WTC11 (cell line): ENCODE measurements at regions not wholly inside any gene's neighbourhood (a gene's known extent, or its start where the extent isn't known, plus 50 kb on each side); places are given as distances from the start of the nearest gene placed in this dataset.

Source experiments
- ATAC-seq: fragments of 200-7000 bp; cut with Tn5 transposase; 2 replicates; pipeline ENCODE4 v1.10.0; 2021; ENCODE audit warnings: mild to moderate bottlenecking, moderate library complexity
- CTCF ChIA-PET: fragments of 300-600 bp; sonication (Branson Sonifier 250); formaldehyde crosslinking; loops from one replicate; lab custom pipeline; 2021; ENCODE audit warnings: antibody characterized with exemption; lab: Charles Lee
- POLR2A ChIA-PET: fragments of 350-600 bp; sonication (Branson Sonifier 250); formaldehyde crosslinking; loops from one replicate; lab custom pipeline; 2021; ENCODE audit warnings: antibody characterized with exemption; lab: Charles Lee
- DNase-seq: peaks from one replicate; pipeline ENCODE4 v3.0.0; 2021; ENCODE audit warnings: low spot score
- H3K27ac Mint-ChIP-seq: 2 replicates; pipeline ENCODE4 v1.8.0; 2021; ENCODE audit warnings: mixed read lengths
- H3K27me3 Mint-ChIP-seq: 2 replicates; pipeline ENCODE4 v1.8.0; 2021; ENCODE audit warnings: low read depth, mild to moderate bottlenecking, moderate library complexity, mixed read lengths
- H3K36me3 Mint-ChIP-seq: 2 replicates; pipeline ENCODE4 v1.8.0; 2021; ENCODE audit warnings: mixed read lengths
- H3K4me1 Mint-ChIP-seq: 2 replicates; pipeline ENCODE4 v1.8.0; 2022; ENCODE audit warnings: mixed read lengths
- H3K4me3 Mint-ChIP-seq: 2 replicates; pipeline ENCODE4 v1.8.0; 2021; ENCODE audit warnings: mild to moderate bottlenecking, moderate library complexity, mixed read lengths
- H3K9me3 Mint-ChIP-seq: 2 replicates; pipeline ENCODE4 v1.8.0; 2021; ENCODE audit warnings: mixed read lengths
- CBFB ChIP-seq: sonication (generic); formaldehyde crosslinking; IDR thresholded peaks from 2 replicates; pipeline ENCODE4 v1.8.1; 2022; ENCODE audit warnings: mild to moderate bottlenecking, low read depth, missing genetic modification reagents
- ESRRA ChIP-seq: sonication (generic); formaldehyde crosslinking; IDR thresholded peaks from 2 replicates; pipeline ENCODE4 v1.8.1; 2022; ENCODE audit warnings: mild to moderate bottlenecking, missing genetic modification reagents, borderline replicate concordance
- FOXJ3 ChIP-seq: sonication (generic); formaldehyde crosslinking; IDR thresholded peaks from 2 replicates; pipeline ENCODE4 v1.9.0; 2021; ENCODE audit warnings: missing genetic modification reagents, mild to moderate bottlenecking, borderline replicate concordance
- MYBL2 ChIP-seq: sonication (generic); formaldehyde crosslinking; IDR thresholded peaks from 2 replicates; pipeline ENCODE4 v1.8.1; 2023; ENCODE audit warnings: mild to moderate bottlenecking, moderate library complexity, missing genetic modification reagents
- NFYB ChIP-seq: sonication (generic); formaldehyde crosslinking; conservative IDR thresholded peaks from 2 replicates; pipeline ENCODE4 v1.8.0; 2022; ENCODE audit warnings: low read depth, missing genetic modification reagents
- PRRX2 ChIP-seq: fragments of 250-450 bp; sonication (Bioruptor Pico); IDR thresholded peaks from 2 replicates; pipeline ENCODE4 v1.8.0; 2021; ENCODE audit warnings: mild to moderate bottlenecking
- SMAD4 ChIP-seq: sonication (generic); formaldehyde crosslinking; IDR thresholded peaks from 2 replicates; pipeline ENCODE4 v1.8.0; 2022; ENCODE audit warnings: mild to moderate bottlenecking, missing genetic modification reagents
- TCF7 ChIP-seq: sonication (generic); formaldehyde crosslinking; IDR thresholded peaks from 2 replicates; pipeline ENCODE4 v1.8.0; 2022; ENCODE audit warnings: mild to moderate bottlenecking, low read depth, missing genetic modification reagents, moderate library complexity
- TEAD1 ChIP-seq: sonication (generic); formaldehyde crosslinking; IDR thresholded peaks from 2 replicates; pipeline ENCODE4 v1.8.0; 2022; ENCODE audit warnings: mild to moderate bottlenecking, missing genetic modification reagents
- TEAD4 ChIP-seq: sonication (generic); formaldehyde crosslinking; IDR thresholded peaks from 2 replicates; pipeline ENCODE4 v1.8.0; 2022; ENCODE audit warnings: mild to moderate bottlenecking, missing genetic modification reagents
- ZNF219 ChIP-seq: sonication (generic); formaldehyde crosslinking; IDR thresholded peaks from 2 replicates; pipeline ENCODE4 v1.8.0; 2023; ENCODE audit warnings: missing genetic modification reagents, mild to moderate bottlenecking, borderline replicate concordance
- ZNF396 ChIP-seq: fragments of 250-450 bp; sonication (Bioruptor Pico); IDR thresholded peaks from 2 replicates; pipeline ENCODE4 v1.8.0; 2021; ENCODE audit warnings: mild to moderate bottlenecking, moderate library complexity, borderline replicate concordance
- TF ChIP-seq, protein P1 (sequence below): sonication (generic); formaldehyde crosslinking; IDR thresholded peaks from 2 replicates; pipeline ENCODE4 v1.8.0; 2022; ENCODE audit warnings: missing genetic modification reagents
- TF ChIP-seq, protein P2 (sequence below): sonication (generic); formaldehyde crosslinking; IDR thresholded peaks from 2 replicates; pipeline ENCODE4 v1.8.0; 2022; ENCODE audit warnings: mild to moderate bottlenecking, missing genetic modification reagents
- TF ChIP-seq, protein P3 (sequence below): fragments of 250-450 bp; sonication (Bioruptor Pico); IDR thresholded peaks from 2 replicates; pipeline ENCODE4 v1.9.0; 2021; ENCODE audit warnings: mild to moderate bottlenecking
- TF ChIP-seq, protein P4 (sequence below): sonication (generic); formaldehyde crosslinking; IDR thresholded peaks from 2 replicates; pipeline ENCODE4 v1.8.0; 2023; ENCODE audit warnings: mild to moderate bottlenecking, missing genetic modification reagents
- TF ChIP-seq, protein P5 (sequence below): fragments of 200-600 bp; IDR thresholded peaks from 2 replicates; pipeline ENCODE4 v1.8.0; 2022; ENCODE audit warnings: antibody characterized with exemption
- TF ChIP-seq, protein P6 (sequence below): fragments of 250-450 bp; sonication (Bioruptor Pico); conservative IDR thresholded peaks from 2 replicates; pipeline ENCODE4 v1.9.0; 2021; ENCODE audit warnings: mild to moderate bottlenecking
- TF ChIP-seq, protein P7 (sequence below): fragments of 250-450 bp; sonication (Bioruptor Pico); IDR thresholded peaks from 2 replicates; pipeline ENCODE4 v1.9.0; 2021; ENCODE audit warnings: moderate library complexity, mild to moderate bottlenecking, inconsistent platforms, borderline replicate concordance

DNA sequence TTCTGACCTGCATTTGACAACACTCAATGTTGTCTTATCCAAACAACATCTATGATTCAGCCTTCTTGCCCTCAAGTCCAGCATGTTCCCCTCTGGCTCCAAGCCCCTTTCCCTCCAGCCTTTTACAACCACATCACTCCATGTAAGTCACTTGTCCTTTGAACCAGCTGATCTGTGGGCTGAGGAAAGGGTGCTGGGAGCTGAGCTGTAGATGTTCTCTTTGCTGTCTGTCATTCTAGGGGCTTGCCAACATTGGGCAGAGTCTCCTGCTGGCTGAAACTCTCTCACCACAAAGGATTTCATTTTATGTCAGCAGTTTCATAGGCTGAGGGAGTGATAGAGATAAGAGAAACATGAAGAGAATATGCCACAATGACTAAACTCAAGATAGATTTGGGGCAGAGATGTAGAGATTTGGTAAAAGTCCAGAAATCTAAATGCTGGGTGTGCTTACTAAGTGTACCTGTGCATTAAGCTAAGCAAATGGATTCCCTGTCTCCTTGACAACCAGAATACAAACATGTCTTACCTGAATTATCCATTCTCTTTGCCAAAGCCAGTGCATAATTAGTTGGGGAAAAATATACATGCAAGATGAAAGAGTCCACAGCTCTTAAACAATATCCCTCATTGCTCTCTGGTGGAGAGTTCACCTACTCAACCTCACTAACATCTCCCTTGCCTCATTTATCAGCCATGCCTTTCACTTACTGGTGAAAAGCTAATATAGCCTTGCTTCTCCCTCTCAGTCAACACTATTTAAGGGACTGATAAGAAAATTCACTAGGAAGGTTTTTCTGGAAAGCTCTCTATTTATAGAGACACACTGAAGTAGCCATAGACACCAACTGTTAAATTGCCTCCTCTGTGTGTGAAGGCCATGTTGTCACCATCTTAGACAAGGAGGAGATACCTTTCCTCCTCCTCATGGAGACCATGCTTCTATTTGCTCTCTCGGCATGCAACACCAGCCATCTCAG, 175.5 kb upstream of the SERP2 start (continued):
- TF ChIP-seq, protein P1, sequence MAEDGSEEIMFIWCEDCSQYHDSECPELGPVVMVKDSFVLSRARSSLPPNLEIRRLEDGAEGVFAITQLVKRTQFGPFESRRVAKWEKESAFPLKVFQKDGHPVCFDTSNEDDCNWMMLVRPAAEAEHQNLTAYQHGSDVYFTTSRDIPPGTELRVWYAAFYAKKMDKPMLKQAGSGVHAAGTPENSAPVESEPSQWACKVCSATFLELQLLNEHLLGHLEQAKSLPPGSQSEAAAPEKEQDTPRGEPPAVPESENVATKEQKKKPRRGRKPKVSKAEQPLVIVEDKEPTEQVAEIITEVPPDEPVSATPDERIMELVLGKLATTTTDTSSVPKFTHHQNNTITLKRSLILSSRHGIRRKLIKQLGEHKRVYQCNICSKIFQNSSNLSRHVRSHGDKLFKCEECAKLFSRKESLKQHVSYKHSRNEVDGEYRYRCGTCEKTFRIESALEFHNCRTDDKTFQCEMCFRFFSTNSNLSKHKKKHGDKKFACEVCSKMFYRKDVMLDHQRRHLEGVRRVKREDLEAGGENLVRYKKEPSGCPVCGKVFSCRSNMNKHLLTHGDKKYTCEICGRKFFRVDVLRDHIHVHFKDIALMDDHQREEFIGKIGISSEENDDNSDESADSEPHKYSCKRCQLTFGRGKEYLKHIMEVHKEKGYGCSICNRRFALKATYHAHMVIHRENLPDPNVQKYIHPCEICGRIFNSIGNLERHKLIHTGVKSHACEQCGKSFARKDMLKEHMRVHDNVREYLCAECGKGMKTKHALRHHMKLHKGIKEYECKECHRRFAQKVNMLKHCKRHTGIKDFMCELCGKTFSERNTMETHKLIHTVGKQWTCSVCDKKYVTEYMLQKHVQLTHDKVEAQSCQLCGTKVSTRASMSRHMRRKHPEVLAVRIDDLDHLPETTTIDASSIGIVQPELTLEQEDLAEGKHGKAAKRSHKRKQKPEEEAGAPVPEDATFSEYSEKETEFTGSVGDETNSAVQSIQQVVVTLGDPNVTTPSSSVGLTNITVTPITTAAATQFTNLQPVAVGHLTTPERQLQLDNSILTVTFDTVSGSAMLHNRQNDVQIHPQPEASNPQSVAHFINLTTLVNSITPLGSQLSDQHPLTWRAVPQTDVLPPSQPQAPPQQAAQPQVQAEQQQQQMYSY (CRISPR knock-in tag), result no peak
- no peak for TF ChIP-seq NFYB

DNA sequence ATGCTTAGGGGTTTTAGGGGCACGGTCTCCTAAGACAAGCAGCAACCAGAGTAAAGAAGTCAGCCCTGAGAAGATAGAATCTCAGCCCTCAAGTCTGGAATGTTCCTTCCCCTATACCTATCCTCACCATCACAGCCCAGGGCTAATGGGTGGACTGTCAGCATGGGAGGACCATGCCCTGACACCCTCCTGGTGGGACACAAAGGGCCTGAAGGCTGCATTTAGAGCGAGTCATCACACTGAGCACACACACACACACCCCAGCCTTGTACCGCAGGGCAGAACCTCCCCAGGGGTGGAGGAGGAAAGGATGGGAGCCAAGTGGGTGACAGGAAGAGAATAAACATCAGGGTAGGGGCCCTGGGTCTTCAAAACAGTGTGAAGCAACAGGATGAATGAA, 174.8 kb upstream of the SERP2 start:
- H3K27ac Mint-ChIP-seq, result no peak overlapping the region
- ATAC-seq (no peak), DNase-seq (no peak)
- ChIA-PET POLR2A (no interaction called here), CTCF (no interaction called here)
- H3K27me3 Mint-ChIP-seq, result no peaks in the 10 kb centered on the region
- H3K4me3 Mint-ChIP-seq, result no peak overlapping the region
- no peaks in the 10 kb centered on the region for H3K36me3 Mint-ChIP-seq
- no peaks in the 10 kb centered on the region for H3K4me1 Mint-ChIP-seq
- H3K9me3 Mint-ChIP-seq, result no peaks in the 10 kb centered on the region
- TF ChIP-seq, protein P2, sequence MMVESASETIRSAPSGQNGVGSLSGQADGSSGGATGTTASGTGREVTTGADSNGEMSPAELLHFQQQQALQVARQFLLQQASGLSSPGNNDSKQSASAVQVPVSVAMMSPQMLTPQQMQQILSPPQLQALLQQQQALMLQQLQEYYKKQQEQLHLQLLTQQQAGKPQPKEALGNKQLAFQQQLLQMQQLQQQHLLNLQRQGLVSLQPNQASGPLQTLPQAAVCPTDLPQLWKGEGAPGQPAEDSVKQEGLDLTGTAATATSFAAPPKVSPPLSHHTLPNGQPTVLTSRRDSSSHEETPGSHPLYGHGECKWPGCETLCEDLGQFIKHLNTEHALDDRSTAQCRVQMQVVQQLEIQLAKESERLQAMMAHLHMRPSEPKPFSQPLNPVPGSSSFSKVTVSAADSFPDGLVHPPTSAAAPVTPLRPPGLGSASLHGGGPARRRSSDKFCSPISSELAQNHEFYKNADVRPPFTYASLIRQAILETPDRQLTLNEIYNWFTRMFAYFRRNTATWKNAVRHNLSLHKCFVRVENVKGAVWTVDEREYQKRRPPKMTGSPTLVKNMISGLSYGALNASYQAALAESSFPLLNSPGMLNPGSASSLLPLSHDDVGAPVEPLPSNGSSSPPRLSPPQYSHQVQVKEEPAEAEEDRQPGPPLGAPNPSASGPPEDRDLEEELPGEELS (CRISPR knock-in tag), result no peak
- TF ChIP-seq ZNF396, result no peak
- TF ChIP-seq CBFB (CRISPR knock-in tag), result no peak
- no peak for TF ChIP-seq SMAD4 (CRISPR knock-in tag)
- TF ChIP-seq PRRX2 (CRISPR knock-in tag), result no peak
- no peak for TF ChIP-seq ESRRA (CRISPR knock-in tag)
- TF ChIP-seq TEAD1 (CRISPR knock-in tag), result no peak
- TF ChIP-seq TCF7 (CRISPR knock-in tag), result no peak
- TF ChIP-seq TEAD4 (CRISPR knock-in tag), result no peak
- TF ChIP-seq, protein P3, sequence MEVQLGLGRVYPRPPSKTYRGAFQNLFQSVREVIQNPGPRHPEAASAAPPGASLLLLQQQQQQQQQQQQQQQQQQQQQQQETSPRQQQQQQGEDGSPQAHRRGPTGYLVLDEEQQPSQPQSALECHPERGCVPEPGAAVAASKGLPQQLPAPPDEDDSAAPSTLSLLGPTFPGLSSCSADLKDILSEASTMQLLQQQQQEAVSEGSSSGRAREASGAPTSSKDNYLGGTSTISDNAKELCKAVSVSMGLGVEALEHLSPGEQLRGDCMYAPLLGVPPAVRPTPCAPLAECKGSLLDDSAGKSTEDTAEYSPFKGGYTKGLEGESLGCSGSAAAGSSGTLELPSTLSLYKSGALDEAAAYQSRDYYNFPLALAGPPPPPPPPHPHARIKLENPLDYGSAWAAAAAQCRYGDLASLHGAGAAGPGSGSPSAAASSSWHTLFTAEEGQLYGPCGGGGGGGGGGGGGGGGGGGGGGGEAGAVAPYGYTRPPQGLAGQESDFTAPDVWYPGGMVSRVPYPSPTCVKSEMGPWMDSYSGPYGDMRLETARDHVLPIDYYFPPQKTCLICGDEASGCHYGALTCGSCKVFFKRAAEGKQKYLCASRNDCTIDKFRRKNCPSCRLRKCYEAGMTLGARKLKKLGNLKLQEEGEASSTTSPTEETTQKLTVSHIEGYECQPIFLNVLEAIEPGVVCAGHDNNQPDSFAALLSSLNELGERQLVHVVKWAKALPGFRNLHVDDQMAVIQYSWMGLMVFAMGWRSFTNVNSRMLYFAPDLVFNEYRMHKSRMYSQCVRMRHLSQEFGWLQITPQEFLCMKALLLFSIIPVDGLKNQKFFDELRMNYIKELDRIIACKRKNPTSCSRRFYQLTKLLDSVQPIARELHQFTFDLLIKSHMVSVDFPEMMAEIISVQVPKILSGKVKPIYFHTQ (CRISPR knock-in tag), result no peak
- TF ChIP-seq FOXJ3 (CRISPR knock-in tag), result no peak
- TF ChIP-seq, protein P4, sequence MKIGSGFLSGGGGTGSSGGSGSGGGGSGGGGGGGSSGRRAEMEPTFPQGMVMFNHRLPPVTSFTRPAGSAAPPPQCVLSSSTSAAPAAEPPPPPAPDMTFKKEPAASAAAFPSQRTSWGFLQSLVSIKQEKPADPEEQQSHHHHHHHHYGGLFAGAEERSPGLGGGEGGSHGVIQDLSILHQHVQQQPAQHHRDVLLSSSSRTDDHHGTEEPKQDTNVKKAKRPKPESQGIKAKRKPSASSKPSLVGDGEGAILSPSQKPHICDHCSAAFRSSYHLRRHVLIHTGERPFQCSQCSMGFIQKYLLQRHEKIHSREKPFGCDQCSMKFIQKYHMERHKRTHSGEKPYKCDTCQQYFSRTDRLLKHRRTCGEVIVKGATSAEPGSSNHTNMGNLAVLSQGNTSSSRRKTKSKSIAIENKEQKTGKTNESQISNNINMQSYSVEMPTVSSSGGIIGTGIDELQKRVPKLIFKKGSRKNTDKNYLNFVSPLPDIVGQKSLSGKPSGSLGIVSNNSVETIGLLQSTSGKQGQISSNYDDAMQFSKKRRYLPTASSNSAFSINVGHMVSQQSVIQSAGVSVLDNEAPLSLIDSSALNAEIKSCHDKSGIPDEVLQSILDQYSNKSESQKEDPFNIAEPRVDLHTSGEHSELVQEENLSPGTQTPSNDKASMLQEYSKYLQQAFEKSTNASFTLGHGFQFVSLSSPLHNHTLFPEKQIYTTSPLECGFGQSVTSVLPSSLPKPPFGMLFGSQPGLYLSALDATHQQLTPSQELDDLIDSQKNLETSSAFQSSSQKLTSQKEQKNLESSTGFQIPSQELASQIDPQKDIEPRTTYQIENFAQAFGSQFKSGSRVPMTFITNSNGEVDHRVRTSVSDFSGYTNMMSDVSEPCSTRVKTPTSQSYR (CRISPR knock-in tag), result no peak
- TF ChIP-seq ZNF219 (CRISPR knock-in tag), result no peak
- TF ChIP-seq, protein P5, sequence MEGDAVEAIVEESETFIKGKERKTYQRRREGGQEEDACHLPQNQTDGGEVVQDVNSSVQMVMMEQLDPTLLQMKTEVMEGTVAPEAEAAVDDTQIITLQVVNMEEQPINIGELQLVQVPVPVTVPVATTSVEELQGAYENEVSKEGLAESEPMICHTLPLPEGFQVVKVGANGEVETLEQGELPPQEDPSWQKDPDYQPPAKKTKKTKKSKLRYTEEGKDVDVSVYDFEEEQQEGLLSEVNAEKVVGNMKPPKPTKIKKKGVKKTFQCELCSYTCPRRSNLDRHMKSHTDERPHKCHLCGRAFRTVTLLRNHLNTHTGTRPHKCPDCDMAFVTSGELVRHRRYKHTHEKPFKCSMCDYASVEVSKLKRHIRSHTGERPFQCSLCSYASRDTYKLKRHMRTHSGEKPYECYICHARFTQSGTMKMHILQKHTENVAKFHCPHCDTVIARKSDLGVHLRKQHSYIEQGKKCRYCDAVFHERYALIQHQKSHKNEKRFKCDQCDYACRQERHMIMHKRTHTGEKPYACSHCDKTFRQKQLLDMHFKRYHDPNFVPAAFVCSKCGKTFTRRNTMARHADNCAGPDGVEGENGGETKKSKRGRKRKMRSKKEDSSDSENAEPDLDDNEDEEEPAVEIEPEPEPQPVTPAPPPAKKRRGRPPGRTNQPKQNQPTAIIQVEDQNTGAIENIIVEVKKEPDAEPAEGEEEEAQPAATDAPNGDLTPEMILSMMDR, result no peak
- TF ChIP-seq, protein P6, sequence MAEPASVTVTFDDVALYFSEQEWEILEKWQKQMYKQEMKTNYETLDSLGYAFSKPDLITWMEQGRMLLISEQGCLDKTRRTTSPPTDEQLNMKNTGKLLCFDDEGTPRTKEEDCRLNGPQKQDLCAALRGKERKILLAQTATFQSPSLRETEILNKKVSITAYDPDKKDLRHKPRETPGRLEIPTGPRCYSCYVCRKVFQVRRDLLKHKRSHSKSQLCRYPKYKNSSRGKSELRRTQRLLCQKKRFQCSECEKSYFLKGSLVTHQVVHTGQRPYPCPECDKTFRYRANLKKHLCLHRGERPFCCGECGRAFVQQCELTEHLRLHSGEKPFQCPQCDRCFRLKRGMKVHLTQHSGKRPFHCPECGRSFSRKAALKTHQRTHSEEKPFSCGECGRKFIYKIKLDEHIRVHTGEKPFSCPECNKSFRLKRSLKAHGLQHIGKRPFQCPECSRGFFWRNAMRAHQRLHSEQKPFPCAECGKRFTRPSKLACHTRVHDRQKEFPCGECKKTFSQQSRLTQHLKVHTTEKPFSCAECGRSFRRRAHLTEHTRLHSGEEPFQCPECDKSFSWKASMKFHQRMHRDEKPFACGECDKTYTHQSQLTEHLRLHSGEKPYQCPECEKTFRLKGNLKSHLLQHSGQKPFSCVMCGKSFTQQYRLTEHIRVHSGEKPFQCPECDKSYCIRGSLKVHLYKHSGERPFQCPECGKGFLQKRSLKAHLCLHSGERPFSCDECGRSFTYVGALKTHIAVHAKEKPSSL (CRISPR knock-in tag), result no peak
- TF ChIP-seq, protein P7, sequence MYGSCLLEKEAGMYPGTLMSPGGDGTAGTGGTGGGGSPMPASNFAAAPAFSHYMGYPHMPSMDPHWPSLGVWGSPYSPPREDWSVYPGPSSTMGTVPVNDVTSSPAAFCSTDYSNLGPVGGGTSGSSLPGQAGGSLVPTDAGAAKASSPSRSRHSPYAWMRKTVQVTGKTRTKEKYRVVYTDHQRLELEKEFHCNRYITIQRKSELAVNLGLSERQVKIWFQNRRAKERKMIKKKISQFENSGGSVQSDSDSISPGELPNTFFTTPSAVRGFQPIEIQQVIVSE (CRISPR knock-in tag), result no peak
- TF ChIP-seq MYBL2, result no peak
